22Rv1 (cell line): ENCODE measurements at regions not wholly inside any gene's neighbourhood (a gene's known extent, or its start where the extent isn't known, plus 50 kb on each side); places are given as distances from the start of the nearest gene placed in this dataset.

Experiments used
- CTCF ChIP-seq: fragments of 450-650 bp; IDR thresholded peaks from 2 replicates; pipeline ENCODE4 v1.5.1; 2017; ENCODE audit warnings: mild to moderate bottlenecking
- ZFX ChIP-seq: fragments of 450-650 bp; IDR thresholded peaks from 2 replicates; pipeline ENCODE4 v1.6.1; 2017; ENCODE audit warnings: antibody characterized with exemption, borderline replicate concordance

GRCh38 chr2:12918138-12918834 lies 201.6 kb downstream of the TRIB2 start:
- TF ChIP-seq CTCF, result no peak
- TF ChIP-seq ZFX, result no peak
